ENCODE measurements at regions not wholly inside any gene's neighbourhood (a gene's known extent, or its start where the extent isn't known, plus 50 kb on each side); places are given as distances from the start of the nearest gene placed in this dataset.

DNA sequence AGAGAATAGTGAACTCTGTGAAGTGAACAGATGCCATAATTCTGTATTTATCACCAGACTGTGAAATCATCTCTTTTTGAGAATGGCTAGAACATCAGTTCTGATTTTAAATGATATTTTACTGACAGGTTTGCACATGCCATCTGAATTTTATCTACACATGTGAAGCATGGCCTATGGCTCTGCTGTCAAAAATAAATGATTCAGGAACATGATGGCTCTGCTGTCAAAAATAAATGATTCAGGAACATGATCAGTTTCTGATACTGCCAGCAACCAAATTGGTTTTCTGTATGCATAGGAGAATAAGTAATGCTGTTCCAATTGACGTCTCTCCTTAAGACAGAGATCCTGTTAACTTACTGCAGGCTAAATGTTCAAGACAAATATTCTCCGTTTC is 70.6 kb upstream of the TLL1 start:
- TF ChIP-seq, protein P1, sequence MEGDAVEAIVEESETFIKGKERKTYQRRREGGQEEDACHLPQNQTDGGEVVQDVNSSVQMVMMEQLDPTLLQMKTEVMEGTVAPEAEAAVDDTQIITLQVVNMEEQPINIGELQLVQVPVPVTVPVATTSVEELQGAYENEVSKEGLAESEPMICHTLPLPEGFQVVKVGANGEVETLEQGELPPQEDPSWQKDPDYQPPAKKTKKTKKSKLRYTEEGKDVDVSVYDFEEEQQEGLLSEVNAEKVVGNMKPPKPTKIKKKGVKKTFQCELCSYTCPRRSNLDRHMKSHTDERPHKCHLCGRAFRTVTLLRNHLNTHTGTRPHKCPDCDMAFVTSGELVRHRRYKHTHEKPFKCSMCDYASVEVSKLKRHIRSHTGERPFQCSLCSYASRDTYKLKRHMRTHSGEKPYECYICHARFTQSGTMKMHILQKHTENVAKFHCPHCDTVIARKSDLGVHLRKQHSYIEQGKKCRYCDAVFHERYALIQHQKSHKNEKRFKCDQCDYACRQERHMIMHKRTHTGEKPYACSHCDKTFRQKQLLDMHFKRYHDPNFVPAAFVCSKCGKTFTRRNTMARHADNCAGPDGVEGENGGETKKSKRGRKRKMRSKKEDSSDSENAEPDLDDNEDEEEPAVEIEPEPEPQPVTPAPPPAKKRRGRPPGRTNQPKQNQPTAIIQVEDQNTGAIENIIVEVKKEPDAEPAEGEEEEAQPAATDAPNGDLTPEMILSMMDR (IDR thresholded peaks at IDR 0.05): no peak
- TF ChIP-seq POLR2A (IDR thresholded peaks at IDR 0.05): no peak

Data from Peyer's patch (tissue), 4 donors.